Breast epithelium (tissue), 3 donors: ENCODE measurements at regions not wholly inside any gene's neighbourhood (a gene's known extent, or its start where the extent isn't known, plus 50 kb on each side); places are given as distances from the start of the nearest gene placed in this dataset.

ENCODE experiments used
- CTCF ChIP-seq, 3 donors: fragments of 450-650 bp; IDR thresholded peaks; one replicate each; pipeline ENCODE4 v1.5.1; 2016 to 2017; ENCODE audit warnings: antibody characterized with exemption in 3 of 3, mild to moderate bottlenecking in 3 of 3, moderate library complexity in 3 of 3
- POLR2A ChIP-seq: fragments of 450-650 bp; IDR thresholded peaks from one replicate; pipeline ENCODE4 v1.6.1; 2016; ENCODE audit warnings: antibody characterized with exemption, mild to moderate bottlenecking, moderate library complexity

GRCh38 chr5:8906303-8906967, 639.4 kb downstream of the SEMA5A start:
- no peak for TF ChIP-seq CTCF (IDR thresholded peaks at IDR 0.05)
- TF ChIP-seq POLR2A: no peak
